Keratinocyte (primary cell): ENCODE measurements at regions not wholly inside any gene's neighbourhood (a gene's known extent, or its start where the extent isn't known, plus 50 kb on each side); places are given as distances from the start of the nearest gene placed in this dataset.

ENCODE experiments used
- EZH2 ChIP-seq: IDR thresholded peaks from one replicate; pipeline ENCODE4 v1.6.1; 2012; ENCODE audit warnings: inconsistent platforms, mild to moderate bottlenecking, low read length, moderate library complexity
- TF ChIP-seq, protein P1 (sequence below), 3 experiments: IDR thresholded peaks in 1 of 3; conservative IDR thresholded peaks in 1 of 3; optimal IDR thresholded peaks in 1 of 3; 2 replicates in 2 of 3; 3 replicates in 1 of 3; pipeline versions ENCODE3 to v1.5.1; 2011; ENCODE audit warnings: low read length in 3 of 3, mild to moderate bottlenecking in 3 of 3, moderate library complexity in 2 of 3, control low read depth in 1 of 3, inconsistent platforms in 1 of 3; ENCODE audit not compliant: insufficient read depth in 2 of 3; ENCODE audit errors: extremely low read depth in 1 of 3

GRCh38 chr2:145822892-145823534 lies 1303.1 kb upstream of the ZEB2 start:
- TF ChIP-seq, protein P1, sequence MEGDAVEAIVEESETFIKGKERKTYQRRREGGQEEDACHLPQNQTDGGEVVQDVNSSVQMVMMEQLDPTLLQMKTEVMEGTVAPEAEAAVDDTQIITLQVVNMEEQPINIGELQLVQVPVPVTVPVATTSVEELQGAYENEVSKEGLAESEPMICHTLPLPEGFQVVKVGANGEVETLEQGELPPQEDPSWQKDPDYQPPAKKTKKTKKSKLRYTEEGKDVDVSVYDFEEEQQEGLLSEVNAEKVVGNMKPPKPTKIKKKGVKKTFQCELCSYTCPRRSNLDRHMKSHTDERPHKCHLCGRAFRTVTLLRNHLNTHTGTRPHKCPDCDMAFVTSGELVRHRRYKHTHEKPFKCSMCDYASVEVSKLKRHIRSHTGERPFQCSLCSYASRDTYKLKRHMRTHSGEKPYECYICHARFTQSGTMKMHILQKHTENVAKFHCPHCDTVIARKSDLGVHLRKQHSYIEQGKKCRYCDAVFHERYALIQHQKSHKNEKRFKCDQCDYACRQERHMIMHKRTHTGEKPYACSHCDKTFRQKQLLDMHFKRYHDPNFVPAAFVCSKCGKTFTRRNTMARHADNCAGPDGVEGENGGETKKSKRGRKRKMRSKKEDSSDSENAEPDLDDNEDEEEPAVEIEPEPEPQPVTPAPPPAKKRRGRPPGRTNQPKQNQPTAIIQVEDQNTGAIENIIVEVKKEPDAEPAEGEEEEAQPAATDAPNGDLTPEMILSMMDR (optimal IDR thresholded peaks at IDR 0.05 in 1 of 3, IDR thresholded peaks at IDR 0.05 in 1 of 3, conservative IDR thresholded peaks at IDR 0.05 in 1 of 3; ENCODE audit: extremely low read depth in 1 of 3, insufficient read depth in 2 of 3, low read length in 3 of 3): no peak
- TF ChIP-seq EZH2: no peak
